ENCODE measurements at regions not wholly inside any gene's neighbourhood (a gene's known extent, or its start where the extent isn't known, plus 50 kb on each side); places are given as distances from the start of the nearest gene placed in this dataset.

DNA sequence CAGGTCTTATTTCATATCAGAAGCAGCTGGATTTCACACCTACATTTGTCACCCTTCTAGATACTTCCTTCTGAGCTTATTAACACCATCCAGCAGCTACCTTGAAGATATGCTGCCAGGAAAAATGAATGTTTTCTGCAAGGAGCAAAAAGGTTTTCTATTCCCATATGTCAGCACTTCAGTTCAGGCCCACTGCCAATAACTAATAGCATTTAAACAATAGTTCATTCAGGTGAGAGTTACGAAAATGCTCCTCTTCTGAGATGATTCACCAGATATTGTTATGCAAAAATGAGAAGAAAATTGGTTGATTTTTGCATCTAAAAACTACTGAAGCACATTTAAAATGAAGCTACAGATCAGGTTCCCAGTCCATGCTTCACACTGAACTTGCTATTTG is 56.4 kb upstream of the ISL1 start:
- ChIA-PET CTCF (interaction anchor here (0.6 kb wide), 1 partner anchor 327 kb away, joined by 3 read pairs; no protein-coding TSS in a partner anchor), POLR2A (no interaction called here)

More for the DNA sequence above, 56.4 kb upstream of the ISL1 start:
- TF ChIP-seq ZIC2 (tag by site-specific recombination; IDR thresholded peaks at IDR 0.05) (no peak), ZNF747 (tag by site-specific recombination; IDR thresholded peaks at IDR 0.05) (no peak), ZNF561 (tag by site-specific recombination; IDR thresholded peaks at IDR 0.05; ENCODE audit: borderline replicate concordance) (no peak), ZNF626 (tag by site-specific recombination; IDR thresholded peaks at IDR 0.05) (no peak), SP2 (tag by site-specific recombination; IDR thresholded peaks at IDR 0.05) (no peak), ZNF202 (tag by site-specific recombination; IDR thresholded peaks at IDR 0.05; ENCODE audit: borderline replicate concordance) (no peak), HOXC10 (CRISPR knock-in tag; IDR thresholded peaks at IDR 0.05) (no peak), ZBTB20 (tag by site-specific recombination; IDR thresholded peaks at IDR 0.05) (no peak), ZNF24 (tag by site-specific recombination; IDR thresholded peaks at IDR 0.05) (no peak)
- Histone ChIP-seq H3K4me1 (ENCODE audit: control insufficient read depth, insufficient read depth, low read length) (no peaks in the 10 kb centered on the region), H3K9me3 (ENCODE audit: control insufficient read depth, insufficient read depth, low read depth, low read length) (no peaks in the 10 kb centered on the region), H3K27ac (ENCODE audit: extremely low read depth, low read depth, low read length) (no peak overlapping the region), H3K36me3 (ENCODE audit: control insufficient read depth in 2 of 2, insufficient read depth in 1 of 2, low read length in 2 of 2) (no peaks in the 10 kb centered on the region), H3K4me3 (ENCODE audit: low read depth, low read length) (no peak overlapping the region)
